Bronchial epithelial cell (primary cell): ENCODE measurements at regions not wholly inside any gene's neighbourhood (a gene's known extent, or its start where the extent isn't known, plus 50 kb on each side); places are given as distances from the start of the nearest gene placed in this dataset.
A peak's percentile ranks its signal among the peaks of the same experiment; 100 is the strongest.

ENCODE experiments used
- DNase-seq: peaks from one replicate; pipeline ENCODE4 v3.0.0-alpha.2; 2010; ENCODE audit warnings: low read depth
- FAIRE-seq: peaks from 2 replicates; lab custom pipeline; 2011; peaks lifted over from hg19 to GRCh38; lab: Jason Lieb, UNC
- H3K27me3 ChIP-seq: 2 replicates; pipeline ENCODE4 v1.5.1; 2011; ENCODE audit warnings: low read length; ENCODE audit not compliant: control insufficient read depth, insufficient read depth
- H3K36me3 ChIP-seq: 2 replicates; pipeline ENCODE4 v1.5.1; 2011; ENCODE audit warnings: low read length; ENCODE audit not compliant: control insufficient read depth, insufficient read depth
- H3K4me3 ChIP-seq: 2 replicates; pipeline ENCODE4 v1.5.1; 2011; ENCODE audit warnings: mild to moderate bottlenecking, low read depth, low read length, control low read depth
- CTCF ChIP-seq: IDR thresholded peaks from 2 replicates; pipeline ENCODE4 v1.5.1; 2011; ENCODE audit warnings: mild to moderate bottlenecking, moderate library complexity, low read length, control low read depth, inconsistent platforms; ENCODE audit not compliant: insufficient read depth, severe bottlenecking

DNA sequence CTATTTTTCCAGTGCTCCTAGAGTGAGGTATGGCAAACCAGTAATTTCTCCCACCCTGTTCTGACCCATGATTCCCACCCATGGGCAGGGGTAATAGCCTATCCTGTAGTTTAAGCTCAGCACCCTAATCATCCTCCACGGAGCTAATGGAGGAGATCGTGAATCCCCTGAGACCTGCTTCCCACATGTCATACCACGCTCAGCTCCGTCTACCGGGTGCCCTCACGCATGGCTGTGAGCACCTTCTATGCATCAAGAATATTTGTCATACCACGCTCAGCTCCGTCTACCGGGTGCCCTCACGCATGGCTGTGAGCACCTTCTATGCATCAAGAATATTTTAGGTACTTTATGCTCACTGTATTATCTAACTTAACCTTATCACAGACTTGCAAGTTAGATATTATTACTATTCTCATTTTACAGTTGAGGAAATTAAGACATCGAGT, 104.7 kb upstream of the PFN2 start:
- no peak for TF ChIP-seq CTCF
- H3K36me3 ChIP-seq = peaks cover 1% of the 10 kb centered on the region
- no peak for FAIRE-seq
- H3K4me3 ChIP-seq = no peak overlapping the region
- H3K27me3 ChIP-seq = no peaks in the 10 kb centered on the region
- no peak for DNase-seq

GRCh38 chr3:150074697-150075416, 104.2 kb upstream of the PFN2 start:
- no peak for FAIRE-seq
- Histone ChIP-seq H3K27me3 (no peaks in the 10 kb centered on the region), H3K4me3 (no peak overlapping the region), H3K36me3 (peaks cover 1% of the 10 kb centered on the region)
- TF ChIP-seq CTCF = no peak
- no peak for DNase-seq

DNA sequence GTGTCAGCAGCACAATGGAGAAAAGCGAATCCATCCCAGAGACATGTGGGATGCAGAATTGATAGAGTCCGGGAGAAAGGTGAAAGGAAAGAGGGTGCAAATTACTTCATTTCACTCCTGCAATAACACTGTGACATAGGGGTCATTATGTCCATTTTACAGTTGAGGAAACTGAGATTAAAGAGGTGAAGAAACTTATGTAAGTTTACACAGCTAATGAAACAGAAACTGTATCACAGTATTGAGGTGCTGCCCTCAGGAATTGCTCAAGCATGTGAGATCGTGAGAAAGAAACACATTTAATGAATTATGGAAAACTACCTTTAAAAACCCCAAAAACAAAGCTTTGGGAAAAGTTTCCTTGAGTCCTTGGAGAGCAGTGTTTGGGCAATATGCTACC, 103.6 kb upstream of the PFN2 start:
- DNase-seq (no peak), FAIRE-seq (no peak)
- H3K27me3 ChIP-seq = no peaks in the 10 kb centered on the region
- no peak overlapping the region for H3K4me3 ChIP-seq
- peaks cover 1% of the 10 kb centered on the region for H3K36me3 ChIP-seq
- no peak for TF ChIP-seq CTCF

DNA sequence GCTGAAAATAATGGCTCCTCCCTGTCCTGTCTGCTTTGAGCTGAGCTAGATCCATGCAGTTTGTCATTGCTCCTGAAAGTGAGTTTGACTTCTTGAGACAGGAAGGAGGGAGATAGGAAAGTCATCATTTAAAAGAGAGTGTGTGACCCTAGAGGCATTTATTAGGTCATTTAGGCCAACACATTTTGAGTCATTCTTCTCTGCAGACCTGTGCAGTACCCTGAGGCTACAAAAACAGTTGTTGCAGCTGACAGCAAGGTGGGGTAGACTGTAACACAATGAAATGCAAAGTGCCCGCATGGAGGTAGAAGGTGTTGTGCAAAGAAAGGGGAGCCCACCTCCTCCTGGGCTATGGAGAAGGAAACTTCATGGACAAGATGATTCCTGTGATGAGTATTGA, 102.8 kb upstream of the PFN2 start:
- no peaks in the 10 kb centered on the region for H3K27me3 ChIP-seq
- TF ChIP-seq CTCF = no peak
- DNase-seq (peak; percentile 90), FAIRE-seq (no peak)
- H3K4me3 ChIP-seq = no peak overlapping the region
- peaks cover under 1% of the 10 kb centered on the region for H3K36me3 ChIP-seq

DNA sequence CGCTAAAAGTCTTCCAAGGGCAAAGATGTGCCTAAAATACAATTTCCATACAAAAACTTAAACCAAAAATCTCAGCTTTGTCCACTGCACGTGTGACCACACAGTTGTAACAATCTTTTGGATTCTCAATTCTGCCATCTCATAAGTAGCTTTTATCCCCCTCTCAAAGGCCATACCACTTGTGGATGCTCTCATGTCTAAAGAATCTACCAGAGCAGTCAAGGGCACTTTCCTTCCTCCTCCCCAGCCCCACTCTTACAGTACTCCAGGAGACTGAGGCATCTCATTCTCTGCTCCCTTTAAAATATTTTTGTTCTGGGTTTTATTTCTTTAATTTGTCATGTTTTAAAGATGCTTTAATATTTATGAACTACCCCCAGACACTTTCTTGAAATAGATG, 102.3 kb upstream of the PFN2 start:
- Histone ChIP-seq H3K36me3 (no peaks in the 10 kb centered on the region), H3K4me3 (no peak overlapping the region), H3K27me3 (no peaks in the 10 kb centered on the region)
- TF ChIP-seq CTCF = no peak
- no peak for FAIRE-seq
- no peak for DNase-seq

DNA sequence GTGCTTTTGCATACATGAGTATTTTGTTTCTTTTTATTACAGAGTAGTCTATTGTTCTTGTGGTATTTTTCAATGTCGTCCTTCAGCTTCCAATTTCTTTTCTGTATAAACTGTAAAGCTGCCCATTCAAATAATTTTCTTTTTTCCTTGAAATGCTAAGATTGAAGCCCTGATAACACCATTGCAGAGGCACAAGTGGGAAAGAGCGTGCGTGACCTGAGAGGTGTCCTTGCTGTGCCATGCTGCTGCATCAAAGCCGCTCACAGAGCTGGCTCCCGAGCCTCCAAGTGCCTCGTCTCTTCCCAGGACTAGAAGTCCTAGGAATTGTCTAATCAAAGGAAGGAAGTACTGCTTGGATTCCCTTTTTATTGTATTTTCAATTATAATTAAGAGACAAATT, 101.9 kb upstream of the PFN2 start:
- no peak for FAIRE-seq
- TF ChIP-seq CTCF = no peak
- DNase-seq = no peak

More for the DNA sequence above, 101.9 kb upstream of the PFN2 start:
- Histone ChIP-seq H3K4me3 (no peak overlapping the region), H3K36me3 (no peaks in the 10 kb centered on the region), H3K27me3 (no peaks in the 10 kb centered on the region)
